K562 (cell line): ENCODE measurements at regions not wholly inside any gene's neighbourhood (a gene's known extent, or its start where the extent isn't known, plus 50 kb on each side); places are given as distances from the start of the nearest gene placed in this dataset.

Experiments used
- ATAC-seq: fragments of 200-7000 bp; cut with Tn5 transposase; 3 replicates; pipeline ENCODE4 v1.9.1; 2020; ENCODE audit warnings: moderate library complexity
- BruUV-seq: library from RNA; stranded (reverse); fragments of 400-500 nt; replicated peaks from 2 replicates; lab custom pipeline; 2021; lab: Mats Ljungman, UMichigan
- CTCF ChIA-PET: fragments of 300-600 bp; formaldehyde crosslinking; extraction: SDS; loops from one replicate; lab custom pipeline; 2021; ENCODE audit warnings: low intra/inter-chr PET ratio; lab: Yijun Ruan, JAX
- POLR2A ChIA-PET: fragments of 300-600, 350-650 bp; sonication (Branson Sonifier 250); formaldehyde crosslinking; extraction: SDS; loops from one replicate; lab custom pipeline; 2021; ENCODE audit warnings: antibody characterized with exemption, inconsistent platforms; lab: Yijun Ruan, JAX
- DNase-seq, 4 experiments: peaks; one replicate each; pipeline versions ENCODE4 v3.0.0 to v3.0.0-alpha.2; 2011 to 2018; ENCODE audit warnings: low spot score in 3 of 4, mixed read lengths in 3 of 4; ENCODE audit errors: extremely low read depth in 1 of 4
- FAIRE-seq: peaks from 2 replicates; lab custom pipeline; 2011; peaks lifted over from hg19 to GRCh38; lab: Jason Lieb, UNC
- H2AFZ ChIP-seq: 2 replicates; pipeline ENCODE4 v1.6.0; 2011; ENCODE audit warnings: low read depth, low read length, control low read depth, inconsistent platforms
- H3K27ac ChIP-seq: fragments of 200-600 bp; 3 replicates; pipeline ENCODE4 v1.8.0; 2011; ENCODE audit warnings: low read depth, mild to moderate bottlenecking, control low read depth, inconsistent platforms, low read length, moderate library complexity, mixed read lengths; ENCODE audit errors: extremely low read depth
- H3K27me3 ChIP-seq, 2 experiments: fragments of 300-600 bp in 1 of 2; 2 replicates in 1 of 2; 3 replicates in 1 of 2; pipeline versions ENCODE4 v1.6.0 to v1.8.0; 2011; ENCODE audit warnings: inconsistent platforms in 2 of 2, low read length in 2 of 2, mild to moderate bottlenecking in 1 of 2, mixed read lengths in 1 of 2, moderate library complexity in 1 of 2; ENCODE audit not compliant: control insufficient read depth in 2 of 2, insufficient read depth in 2 of 2
- H3K36me3 ChIP-seq: fragments of 300-600 bp; 3 replicates; pipeline ENCODE4 v1.8.0; 2011; ENCODE audit warnings: mild to moderate bottlenecking, low read length, inconsistent platforms; ENCODE audit not compliant: control insufficient read depth, insufficient read depth
- H3K4me1 ChIP-seq, 2 experiments: fragments of 200-600 bp in 1 of 2; replicated peaks in 1 of 2; 2 replicates in 1 of 2; 3 replicates in 1 of 2; pipeline versions ENCODE4 v1.5.1 to v1.8.0; 2011; ENCODE audit warnings: inconsistent platforms in 2 of 2, low read length in 2 of 2, mild to moderate bottlenecking in 1 of 2, mixed read lengths in 1 of 2, moderate library complexity in 1 of 2; ENCODE audit not compliant: control insufficient read depth in 2 of 2, insufficient read depth in 2 of 2
- H3K4me2 ChIP-seq: 2 replicates; pipeline ENCODE4 v1.6.1; 2011; ENCODE audit warnings: low read length, control low read depth, inconsistent platforms, mixed read lengths; ENCODE audit not compliant: insufficient read depth
- H3K4me3 ChIP-seq: fragments of 200-600 bp; sonication (generic), shearing (Covaris generic); 2 replicates; pipeline ENCODE4 v1.5.1; 2016; ENCODE audit warnings: control low read depth, inconsistent platforms
- H3K79me2 ChIP-seq: fragments of 200-600 bp; 3 replicates; pipeline ENCODE4 v1.8.0; 2011; ENCODE audit warnings: low read length, inconsistent platforms; ENCODE audit not compliant: control insufficient read depth, insufficient read depth
- H3K9ac ChIP-seq, 2 experiments: 2 replicates each; pipeline versions ENCODE4 v1.6.0 to v1.6.1; 2011; ENCODE audit warnings: low read depth in 2 of 2, low read length in 2 of 2, control low read depth in 1 of 2, inconsistent platforms in 1 of 2, mild to moderate bottlenecking in 1 of 2, mixed read lengths in 1 of 2; ENCODE audit not compliant: insufficient read depth in 1 of 2
- H3K9me1 ChIP-seq: one replicate; pipeline ENCODE4 v1.6.0; 2011; ENCODE audit warnings: inconsistent platforms, mild to moderate bottlenecking, low read length, moderate library complexity; ENCODE audit not compliant: control insufficient read depth, insufficient read depth
- H3K9me3 ChIP-seq: replicated peaks from 2 replicates; pipeline ENCODE4 v1.5.1; 2011; ENCODE audit warnings: low read depth, low read length, inconsistent platforms; ENCODE audit not compliant: control insufficient read depth, insufficient read depth
- H4K20me1 ChIP-seq: replicated peaks from 2 replicates; pipeline ENCODE4 v1.6.1; 2011; ENCODE audit warnings: low read length, inconsistent platforms, mixed read lengths; ENCODE audit not compliant: control insufficient read depth, insufficient read depth
- CBX1 ChIP-seq: sonication (generic); IDR thresholded peaks from 2 replicates; pipeline ENCODE4 v1.6.1; 2016; ENCODE audit warnings: antibody characterized with exemption, low read depth, mild to moderate bottlenecking
- FOXJ2 ChIP-seq: fragments of 200-800 bp; sonication (Bioruptor generic); IDR thresholded peaks from 2 replicates; pipeline ENCODE4 v1.6.1; 2016; ENCODE audit warnings: missing genetic modification characterization, missing compliant biosample characterization
- MAFF ChIP-seq: IDR thresholded peaks from 2 replicates; pipeline ENCODE4 v1.6.1; 2012; ENCODE audit warnings: low read length, improper control_type of control experiment
- MEIS2 ChIP-seq: fragments of 450-650 bp; IDR thresholded peaks from 2 replicates; pipeline ENCODE4 v1.6.1; 2014; ENCODE audit warnings: mild to moderate bottlenecking; ENCODE audit not compliant: partially characterized antibody
- POU5F1 ChIP-seq: fragments of 150-350 bp; IDR thresholded peaks from 2 replicates; pipeline ENCODE4 v1.6.1; 2014; ENCODE audit warnings: borderline replicate concordance, low read length, low read depth, mild to moderate bottlenecking; ENCODE audit not compliant: partially characterized antibody
- RNF2 ChIP-seq: sonication (generic); IDR thresholded peaks from 2 replicates; pipeline ENCODE4 v1.6.1; 2016
- SLC30A9 ChIP-seq: fragments of 250-450 bp; sonication (Bioruptor Pico); IDR thresholded peaks from 2 replicates; pipeline ENCODE4 v1.8.0; 2022; ENCODE audit warnings: mild to moderate bottlenecking, moderate library complexity
- TAF15 ChIP-seq: fragments of 200-400 bp; formaldehyde crosslinking; IDR thresholded peaks from 2 replicates; pipeline ENCODE4 v1.6.1; 2017; ENCODE audit warnings: mild to moderate bottlenecking, low read depth, low read length, moderate library complexity
- XRCC5 ChIP-seq: fragments of 200-400 bp; formaldehyde crosslinking; IDR thresholded peaks from 2 replicates; pipeline ENCODE4 v1.6.1; 2017; ENCODE audit warnings: low read depth, mild to moderate bottlenecking, low read length
- YBX1 ChIP-seq: fragments of 450-650 bp; IDR thresholded peaks from 2 replicates; pipeline ENCODE4 v1.7.1; 2016; ENCODE audit warnings: mild to moderate bottlenecking
- ZNF354B ChIP-seq: fragments of 250-450 bp; sonication (Bioruptor Pico); IDR thresholded peaks from 2 replicates; pipeline ENCODE4 v1.4.0; 2020
- WGBS: fragments of 100-300 bp; shearing (Covaris generic); methylation state at CpG from one replicate; pipeline ENCODE4 v1.1.6; 2016; ENCODE audit warnings: low coverage, mixed read lengths; ENCODE audit not compliant: insufficient coverage; ENCODE audit errors: missing lambda C conversion rate; 5-methylcytosine and 5-hydroxymethylcytosine counted together
- in situ Hi-C: fragments of 300-500 bp; cut with MboI; formaldehyde crosslinking; loops from 4 replicates; pipeline ENCODE4 v1.15.0; 2018; ENCODE audit warnings: inconsistent platforms, mixed read lengths
- intact Hi-C: fragments of 100-400 bp; cut with micrococcal nuclease; formaldehyde crosslinking; loops from 2 replicates; pipeline ENCODE4 v1.14.2; 2022
- TF ChIP-seq, protein P1 (sequence below): fragments of 250-450 bp; sonication (Bioruptor Pico); IDR thresholded peaks from 2 replicates; pipeline ENCODE4 v1.4.0; 2020; ENCODE audit warnings: mild to moderate bottlenecking, moderate library complexity, borderline replicate concordance
- TF ChIP-seq, protein P2 (sequence below): fragments of 450-650 bp; IDR thresholded peaks from 2 replicates; pipeline ENCODE4 v1.6.1; 2016; ENCODE audit warnings: mild to moderate bottlenecking

DNA sequence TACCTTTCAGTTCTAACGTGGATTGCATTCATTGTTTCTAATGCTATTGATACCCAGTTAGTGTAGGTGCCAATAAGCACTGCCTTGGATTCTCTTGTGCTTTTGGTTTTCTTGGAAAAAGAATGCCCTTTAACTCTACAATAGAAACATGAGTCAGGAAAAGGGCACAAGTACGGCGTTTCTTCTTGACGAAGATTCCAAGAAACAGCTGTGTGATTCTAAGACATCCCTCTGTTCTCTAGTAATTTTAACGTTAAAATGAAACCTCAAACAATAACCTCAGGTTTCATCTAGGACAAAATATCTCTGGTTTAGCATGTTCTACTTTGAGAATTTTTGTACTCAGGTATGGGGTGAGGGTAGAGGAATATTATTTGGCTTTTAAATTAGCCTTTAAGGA is 540.5 kb upstream of the ATP11B start:
- POLR2A ChIA-PET, result interaction anchor here (1.1 kb wide), 1 partner anchor 29 kb away, joined by 3 read pairs; no protein-coding TSS in a partner anchor
- intact Hi-C loops, result loop anchor here (10.0 kb wide), 1 partner anchor 432 kb away; no protein-coding TSS in a partner anchor

DNA sequence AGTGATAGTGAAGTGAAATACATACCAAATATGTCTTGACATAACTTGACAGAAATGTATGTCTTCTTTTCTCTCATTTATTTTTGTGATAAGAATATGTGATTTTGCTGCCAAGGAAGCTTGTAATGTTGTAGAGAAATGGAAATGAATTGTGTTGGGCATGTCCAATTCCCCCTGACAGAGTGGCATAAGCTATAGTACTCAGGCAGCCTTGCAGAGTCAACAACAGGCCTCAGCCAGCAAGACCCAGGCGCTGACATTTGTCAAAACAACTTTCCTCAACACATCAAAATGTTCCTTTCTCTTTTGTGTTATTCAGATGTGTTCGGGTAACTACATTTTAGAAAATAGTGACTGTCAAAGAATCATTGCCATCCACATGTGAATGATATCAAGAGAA is 538.1 kb upstream of the ATP11B start:
- FAIRE-seq (no peak), DNase-seq (no peak), ATAC-seq (no peak)
- H3K9ac ChIP-seq, result no peak overlapping the region
- H3K4me1 ChIP-seq, result peaks cover 0 to 3% of the 10 kb centered on the region in 2 experiments; a peak in 1 of 5 replicates
- H3K9me3 ChIP-seq, result no peaks in the 10 kb centered on the region
- no peak overlapping the region for H3K4me3 ChIP-seq
- no peaks in the 10 kb centered on the region for H3K79me2 ChIP-seq
- no peaks in the 10 kb centered on the region; a peak in 1 of 5 replicates for H3K27me3 ChIP-seq
- no peak overlapping the region for H3K27ac ChIP-seq
- intact Hi-C loops, result loop anchor here (5.0 to 10.0 kb wide), 2 partner anchors 362 to 430 kb away; no protein-coding TSS in a partner anchor
- H3K36me3 ChIP-seq, result no peaks in the 10 kb centered on the region
- POLR2A ChIA-PET, result no interaction called here
- H3K4me2 ChIP-seq, result no peak overlapping the region
- no TSS peak for BruUV-seq
- in situ Hi-C loops, result no loop called here
- CTCF ChIA-PET, result no interaction called here
- no peaks in the 10 kb centered on the region for H3K9me1 ChIP-seq
- WGBS, result 0% methylated on average over 2 of the region's 2 CpGs
- H2AFZ ChIP-seq, result no peak overlapping the region
- H4K20me1 ChIP-seq, result no peaks in the 10 kb centered on the region
- TF ChIP-seq CBX1 (no peak), MAFF (no peak), SLC30A9 (no peak), RNF2 (no peak), FOXJ2 (no peak), TAF15 (no peak), XRCC5 (no peak), POU5F1 (no peak), MEIS2 (no peak), YBX1 (no peak)
- TF ChIP-seq, protein P1, sequence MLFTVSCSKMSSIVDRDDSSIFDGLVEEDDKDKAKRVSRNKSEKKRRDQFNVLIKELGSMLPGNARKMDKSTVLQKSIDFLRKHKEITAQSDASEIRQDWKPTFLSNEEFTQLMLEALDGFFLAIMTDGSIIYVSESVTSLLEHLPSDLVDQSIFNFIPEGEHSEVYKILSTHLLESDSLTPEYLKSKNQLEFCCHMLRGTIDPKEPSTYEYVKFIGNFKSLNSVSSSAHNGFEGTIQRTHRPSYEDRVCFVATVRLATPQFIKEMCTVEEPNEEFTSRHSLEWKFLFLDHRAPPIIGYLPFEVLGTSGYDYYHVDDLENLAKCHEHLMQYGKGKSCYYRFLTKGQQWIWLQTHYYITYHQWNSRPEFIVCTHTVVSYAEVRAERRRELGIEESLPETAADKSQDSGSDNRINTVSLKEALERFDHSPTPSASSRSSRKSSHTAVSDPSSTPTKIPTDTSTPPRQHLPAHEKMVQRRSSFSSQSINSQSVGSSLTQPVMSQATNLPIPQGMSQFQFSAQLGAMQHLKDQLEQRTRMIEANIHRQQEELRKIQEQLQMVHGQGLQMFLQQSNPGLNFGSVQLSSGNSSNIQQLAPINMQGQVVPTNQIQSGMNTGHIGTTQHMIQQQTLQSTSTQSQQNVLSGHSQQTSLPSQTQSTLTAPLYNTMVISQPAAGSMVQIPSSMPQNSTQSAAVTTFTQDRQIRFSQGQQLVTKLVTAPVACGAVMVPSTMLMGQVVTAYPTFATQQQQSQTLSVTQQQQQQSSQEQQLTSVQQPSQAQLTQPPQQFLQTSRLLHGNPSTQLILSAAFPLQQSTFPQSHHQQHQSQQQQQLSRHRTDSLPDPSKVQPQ (CRISPR knock-in tag), result no peak
- TF ChIP-seq, protein P2, sequence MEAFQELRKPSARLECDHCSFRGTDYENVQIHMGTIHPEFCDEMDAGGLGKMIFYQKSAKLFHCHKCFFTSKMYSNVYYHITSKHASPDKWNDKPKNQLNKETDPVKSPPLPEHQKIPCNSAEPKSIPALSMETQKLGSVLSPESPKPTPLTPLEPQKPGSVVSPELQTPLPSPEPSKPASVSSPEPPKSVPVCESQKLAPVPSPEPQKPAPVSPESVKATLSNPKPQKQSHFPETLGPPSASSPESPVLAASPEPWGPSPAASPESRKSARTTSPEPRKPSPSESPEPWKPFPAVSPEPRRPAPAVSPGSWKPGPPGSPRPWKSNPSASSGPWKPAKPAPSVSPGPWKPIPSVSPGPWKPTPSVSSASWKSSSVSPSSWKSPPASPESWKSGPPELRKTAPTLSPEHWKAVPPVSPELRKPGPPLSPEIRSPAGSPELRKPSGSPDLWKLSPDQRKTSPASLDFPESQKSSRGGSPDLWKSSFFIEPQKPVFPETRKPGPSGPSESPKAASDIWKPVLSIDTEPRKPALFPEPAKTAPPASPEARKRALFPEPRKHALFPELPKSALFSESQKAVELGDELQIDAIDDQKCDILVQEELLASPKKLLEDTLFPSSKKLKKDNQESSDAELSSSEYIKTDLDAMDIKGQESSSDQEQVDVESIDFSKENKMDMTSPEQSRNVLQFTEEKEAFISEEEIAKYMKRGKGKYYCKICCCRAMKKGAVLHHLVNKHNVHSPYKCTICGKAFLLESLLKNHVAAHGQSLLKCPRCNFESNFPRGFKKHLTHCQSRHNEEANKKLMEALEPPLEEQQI, result no peak

More for the DNA sequence above, 540.5 kb upstream of the ATP11B start:
- Histone ChIP-seq H3K27me3 (no peaks in the 10 kb centered on the region; a peak in 1 of 5 replicates), H3K79me2 (no peaks in the 10 kb centered on the region), H3K36me3 (no peaks in the 10 kb centered on the region), H3K9ac (no peak overlapping the region), H2AFZ (no peak overlapping the region), H3K4me1 (no peaks in the 10 kb centered on the region), H3K4me2 (no peak overlapping the region), H3K4me3 (no peak overlapping the region), H4K20me1 (no peaks in the 10 kb centered on the region), H3K9me3 (no peaks in the 10 kb centered on the region), H3K27ac (no peak overlapping the region), H3K9me1 (no peaks in the 10 kb centered on the region)
- in situ Hi-C loops, result no loop called here
- DNase-seq (no peak), ATAC-seq (no peak), FAIRE-seq (no peak)
- CTCF ChIA-PET, result no interaction called here
- WGBS, result 2% methylated on average over 5 of the region's 5 CpGs
- BruUV-seq, result no TSS peak
- TF ChIP-seq ZNF354B (CRISPR knock-in tag), result no peak
